ENCODE measurements at regions not wholly inside any gene's neighbourhood (a gene's known extent, or its start where the extent isn't known, plus 50 kb on each side); places are given as distances from the start of the nearest gene placed in this dataset.

DNA sequence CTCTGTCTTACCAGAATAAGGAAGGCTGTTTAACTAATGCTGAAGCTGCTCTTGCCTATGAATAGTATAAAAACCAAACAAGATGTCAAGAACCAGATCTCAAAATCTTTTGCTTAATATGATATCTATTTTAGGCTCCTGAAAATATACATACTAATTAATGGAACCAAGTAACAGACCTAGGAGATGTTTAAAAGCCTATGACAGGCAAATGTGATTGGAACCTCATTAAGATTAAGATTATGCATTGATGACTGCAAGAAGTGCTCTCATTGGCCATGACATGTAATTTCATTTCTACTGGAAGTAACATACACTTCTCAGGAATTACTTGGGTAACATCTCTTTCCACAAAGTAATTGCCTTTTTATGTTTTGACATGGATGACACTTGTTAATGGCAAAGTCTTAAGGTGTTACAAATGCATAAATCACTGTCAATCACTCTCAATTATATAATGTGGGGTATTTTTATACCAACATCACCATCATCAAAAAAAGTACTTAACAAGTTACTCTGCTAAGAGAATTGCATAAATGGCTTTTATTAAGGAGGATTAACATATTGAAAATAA lies 326.9 kb upstream of the MIR17HG start:
- TF ChIP-seq POLR2AphosphoS5 (IDR thresholded peaks at IDR 0.05; ENCODE audit: low read depth, low read length), result no peak
- TF ChIP-seq POLR2A (IDR thresholded peaks at IDR 0.05; ENCODE audit: low read depth, low read length), result no peak
- TF ChIP-seq TAF1 (IDR thresholded peaks at IDR 0.05; ENCODE audit: borderline replicate concordance, low read depth, low read length), result no peak

Measured in GM12892 (cell line).